Heart right ventricle (tissue), 16 donors: ENCODE measurements at regions not wholly inside any gene's neighbourhood (a gene's known extent, or its start where the extent isn't known, plus 50 kb on each side); places are given as distances from the start of the nearest gene placed in this dataset.

Experiments used
- ATAC-seq, 8 donors: fragments of 200-7000 bp; cut with Tn5 transposase; one replicate each; pipeline ENCODE4 v1.9.1; 2020; ENCODE audit warnings: mild to moderate bottlenecking in 8 of 8, moderate library complexity in 8 of 8, moderate number of reproducible peaks in 1 of 8
- DNase-seq, 2 donors: peaks; one replicate each; pipeline ENCODE4 v3.0.0-alpha.2; 2020
- H3K27ac ChIP-seq, 10 donors: fragments of 200-600 bp; sonication (generic) in 2 of 10; one replicate each; pipeline versions ENCODE4 v1.5.0 to v1.8.0; 2020 to 2022; ENCODE audit warnings: mild to moderate bottlenecking in 3 of 10
- H3K27me3 ChIP-seq, 7 donors: fragments of 200-600 bp; one replicate each; pipeline ENCODE4 v1.8.0; 2021 to 2022; ENCODE audit warnings: mild to moderate bottlenecking in 2 of 7
- H3K36me3 ChIP-seq, 9 donors: fragments of 200-600 bp; sonication (generic) in 1 of 9; one replicate each; pipeline versions ENCODE4 v1.5.0 to v1.8.0; 2020 to 2022; ENCODE audit warnings: mild to moderate bottlenecking in 2 of 9
- H3K4me1 ChIP-seq, 9 donors: fragments of 200-600 bp; sonication (generic) in 1 of 9; one replicate each; pipeline versions ENCODE4 v1.5.0 to v1.8.0; 2020 to 2022; ENCODE audit warnings: mild to moderate bottlenecking in 4 of 9
- H3K4me3 ChIP-seq, 10 donors: fragments of 200-600 bp; sonication (generic) in 2 of 10; one replicate each; pipeline versions ENCODE4 v1.5.0 to v1.8.0; 2020 to 2022; ENCODE audit warnings: mild to moderate bottlenecking in 7 of 10, moderate library complexity in 2 of 10
- H3K9me3 ChIP-seq, 11 donors: fragments of 200-600 bp in 10 of 11; sonication (generic) in 2 of 11; one replicate each; pipeline versions ENCODE4 v1.5.0 to v1.8.0; 2013 to 2022; ENCODE audit warnings: mild to moderate bottlenecking in 2 of 11, control low read depth in 1 of 11, moderate library complexity in 1 of 11
- WGBS, 2 donors: extraction: QIAGEN DNeasy Blood & Tissue Kit; methylation state at CpG; one replicate each; pipeline ENCODE4 v1.1.7; 2013; ENCODE audit warnings: inconsistent platforms in 1 of 2; 5-methylcytosine and 5-hydroxymethylcytosine counted together
- intact Hi-C, 10 donors: fragments of 100-400 bp; cut with DNase I; formaldehyde crosslinking; loops; one replicate each; pipeline versions ENCODE4 v1.11.1 to v1.14.2; 2022
- TF ChIP-seq, protein P1 (sequence below), 9 donors: fragments of 200-600 bp; sonication (generic) in 2 of 9; IDR thresholded peaks; one replicate each; pipeline versions ENCODE4 v1.5.0 to v1.8.0; 2021 to 2022; ENCODE audit warnings: antibody characterized with exemption in 9 of 9, mild to moderate bottlenecking in 5 of 9, moderate library complexity in 1 of 9
- donor health status: Arrhythmogenic right ventricular cardiomyopathy.
- donor health status: ischemic (EF 13 %, LVEDD 7.1; RV severe dilation, severe dysfunction).
- donor health status: healthy with polysubstance abuse.
- donor health status: DM: no; HTN: yes; CAD: no.
- donor health status: DM: no; HTN: no; CAD: no.
- donor health status: ischemic (EF 25% LVEDD 6.9; RV normal size, moderate dysfunction).
- donor health status: ischemic (EF 25% LVEDD 5.7; RV mildly dilated, moderate dysfunction).
- donor health status: healthy.
- donor health status: DM: yes; HTN: yes; CAD: no.
- donor health status: Ischemic cardiomyopathy.
- donor health status: ischemic (EF 35%, LVEDD 5.7; RV mildly dilated, moderate dysfunction).
- donor health status: nonischemic (EF 11% LVEDD 7.7; RV severe dilation, severe dysfunction).
- donor health status: DM: yes; HTN: yes; CAD: no.
- donor health status: PGD.
- donor health status: ischemic (EF 29% LVEDD 5.4; RV normal size, mild dysfunction).
- donor health status: nonischemic (EF 23%, LVEDD 6.1; RV moderate dilation, normal function).

GRCh38 chr2:129379411-129379810 is 600.1 kb upstream of the RAB6C start:
- peaks cover 0 to 17% (median 3%) of the 10 kb centered on the region in 11 donors for H3K9me3 ChIP-seq
- WGBS, 2 donors = 56 to 67% methylated on average over 3 of the region's 3 CpGs
- no peak overlapping the region for H3K27ac ChIP-seq
- intact Hi-C loops = no loop called here
- no peaks in the 10 kb centered on the region for H3K4me1 ChIP-seq
- ATAC-seq (no peak), DNase-seq (no peak)
- no peaks in the 10 kb centered on the region for H3K27me3 ChIP-seq
- no peaks in the 10 kb centered on the region for H3K36me3 ChIP-seq
- no peak overlapping the region for H3K4me3 ChIP-seq
- TF ChIP-seq, protein P1, sequence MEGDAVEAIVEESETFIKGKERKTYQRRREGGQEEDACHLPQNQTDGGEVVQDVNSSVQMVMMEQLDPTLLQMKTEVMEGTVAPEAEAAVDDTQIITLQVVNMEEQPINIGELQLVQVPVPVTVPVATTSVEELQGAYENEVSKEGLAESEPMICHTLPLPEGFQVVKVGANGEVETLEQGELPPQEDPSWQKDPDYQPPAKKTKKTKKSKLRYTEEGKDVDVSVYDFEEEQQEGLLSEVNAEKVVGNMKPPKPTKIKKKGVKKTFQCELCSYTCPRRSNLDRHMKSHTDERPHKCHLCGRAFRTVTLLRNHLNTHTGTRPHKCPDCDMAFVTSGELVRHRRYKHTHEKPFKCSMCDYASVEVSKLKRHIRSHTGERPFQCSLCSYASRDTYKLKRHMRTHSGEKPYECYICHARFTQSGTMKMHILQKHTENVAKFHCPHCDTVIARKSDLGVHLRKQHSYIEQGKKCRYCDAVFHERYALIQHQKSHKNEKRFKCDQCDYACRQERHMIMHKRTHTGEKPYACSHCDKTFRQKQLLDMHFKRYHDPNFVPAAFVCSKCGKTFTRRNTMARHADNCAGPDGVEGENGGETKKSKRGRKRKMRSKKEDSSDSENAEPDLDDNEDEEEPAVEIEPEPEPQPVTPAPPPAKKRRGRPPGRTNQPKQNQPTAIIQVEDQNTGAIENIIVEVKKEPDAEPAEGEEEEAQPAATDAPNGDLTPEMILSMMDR (IDR thresholded peaks at IDR 0.05) = no peak

GRCh38 chr2:129381789-129382188 is 597.7 kb upstream of the RAB6C start:
- no peaks in the 10 kb centered on the region for H3K36me3 ChIP-seq
- peaks cover 0 to 21% (median 6%) of the 10 kb centered on the region in 11 donors for H3K9me3 ChIP-seq
- ATAC-seq (no peak), DNase-seq (no peak)
- H3K27me3 ChIP-seq = peaks cover 0 to under 1% (median 0%) of the 10 kb centered on the region in 7 donors
- TF ChIP-seq, protein P1 (IDR thresholded peaks at IDR 0.05) = no peak
- no peak overlapping the region for H3K27ac ChIP-seq
- intact Hi-C loops = no loop called here
- no peaks in the 10 kb centered on the region for H3K4me1 ChIP-seq
- H3K4me3 ChIP-seq = no peak overlapping the region

DNA sequence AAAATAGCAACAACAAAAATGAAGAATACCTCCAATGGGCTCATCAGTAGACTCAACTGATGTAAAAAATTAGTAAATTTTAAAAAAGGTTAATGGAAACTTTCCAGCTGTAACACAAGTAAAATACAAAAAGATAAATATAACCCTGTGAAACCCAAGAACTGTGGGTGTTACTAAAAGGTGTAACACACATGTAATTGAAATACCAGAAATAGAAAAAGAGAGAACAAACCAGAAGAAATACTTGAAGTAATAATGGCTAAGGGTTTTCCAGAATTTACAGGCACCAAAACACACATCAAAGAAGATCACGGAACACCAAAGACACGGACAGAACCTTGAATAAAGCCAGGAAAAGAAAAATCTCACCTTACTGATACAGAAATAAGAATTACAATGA is 590.6 kb upstream of the RAB6C start:
- Histone ChIP-seq H3K4me3 (no peak overlapping the region), H3K4me1 (no peaks in the 10 kb centered on the region), H3K9me3 (peaks cover 0 to 8% (median 0%) of the 10 kb centered on the region in 11 donors), H3K27me3 (peaks cover 0 to 23% (median 0%) of the 10 kb centered on the region in 7 donors), H3K36me3 (no peaks in the 10 kb centered on the region), H3K27ac (no peak overlapping the region)
- TF ChIP-seq, protein P1 (IDR thresholded peaks at IDR 0.05) = no peak
- DNase-seq = no peak
- ATAC-seq = no peak
- 79 to 81% methylated on average over 2 of the region's 2 CpGs for WGBS, 2 donors
- intact Hi-C loops = no loop called here

DNA sequence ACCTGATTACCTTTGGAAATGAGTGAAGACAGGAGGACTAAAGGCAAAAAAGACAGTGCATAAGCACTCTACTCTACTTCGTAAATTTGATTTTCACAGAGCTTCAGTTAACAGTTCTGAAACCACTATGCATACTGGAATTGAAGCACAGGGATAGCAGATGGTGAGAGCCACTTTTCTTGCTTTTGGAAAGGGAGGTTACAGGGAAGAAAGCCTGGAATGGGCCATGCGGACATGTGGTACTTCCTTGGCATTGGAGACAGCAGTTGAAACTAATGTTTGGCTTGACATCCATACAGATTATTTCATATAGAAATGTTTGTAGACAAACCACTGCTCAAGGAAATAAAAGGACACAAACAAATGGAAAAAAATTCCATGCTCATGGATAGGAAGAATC is 585.6 kb upstream of the RAB6C start:
- TF ChIP-seq, protein P1 (IDR thresholded peaks at IDR 0.05) = no peak
- DNase-seq = no peak
- 90% methylated on average over 2 of the region's 2 CpGs for whole genome bisulfite sequencing, 2 donors
- Histone ChIP-seq H3K9me3 (peaks cover 0 to 11% (median 0%) of the 10 kb centered on the region in 11 donors), H3K36me3 (no peaks in the 10 kb centered on the region), H3K27ac (no peak overlapping the region), H3K27me3 (peaks cover 0 to 10% (median 0%) of the 10 kb centered on the region in 7 donors), H3K4me3 (no peak overlapping the region), H3K4me1 (no peaks in the 10 kb centered on the region)
- no peak for ATAC-seq
- intact Hi-C loops = loop anchor here in 3 of 10 donors (10.0 kb wide), 2 partner anchors 659 to 1049 kb away; no protein-coding TSS in a partner anchor
